Posterior cingulate gyrus (tissue), 11 donors: ENCODE measurements at regions not wholly inside any gene's neighbourhood (a gene's known extent, or its start where the extent isn't known, plus 50 kb on each side); places are given as distances from the start of the nearest gene placed in this dataset.

Source experiments
- DNase-seq, 10 donors: peaks; one replicate each; pipeline versions ENCODE4 v3.0.0 to v3.0.0-alpha.2; 2020 to 2021; ENCODE audit warnings: mixed read lengths in 3 of 10
- intact Hi-C: fragments of 100-400 bp; cut with DNase I; formaldehyde crosslinking; loops from one replicate; pipeline ENCODE4 v1.15.1; 2023

DNA sequence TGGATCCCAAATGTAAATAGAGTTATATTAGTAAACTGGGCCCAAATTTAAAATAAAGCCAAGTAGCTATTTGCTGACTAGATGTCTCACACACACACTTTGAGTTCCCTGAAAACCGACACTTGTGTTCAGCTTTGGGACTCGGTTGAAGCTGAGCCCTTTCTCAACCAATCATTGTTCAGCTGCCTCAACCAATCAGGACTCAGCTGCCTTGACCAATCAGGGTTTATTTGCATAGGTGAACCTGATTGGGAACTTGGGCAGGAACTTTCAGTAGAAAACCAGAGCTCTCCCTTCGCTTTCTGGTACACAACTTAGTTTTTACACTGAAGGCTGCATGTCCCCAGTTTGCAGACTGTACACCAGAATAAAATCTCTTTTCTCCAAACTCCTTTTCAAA, 301.7 kb downstream of the FOXA2 start:
- DNase-seq, result no peak
- intact Hi-C loops, result no loop called here

GRCh38 chr20:22274330-22274729, 310.0 kb downstream of the FOXA2 start:
- no peak for DNase-seq
- intact Hi-C loops, result no loop called here

- intact Hi-C loops, result no loop called here
Measured at GRCh38 chr20:22268675-22269074, 315.7 kb downstream of the FOXA2 start.

GRCh38 chr20:22264917-22265316, 319.5 kb downstream of the FOXA2 start:
- DNase-seq, result no peak
- intact Hi-C loops, result no loop called here

More at GRCh38 chr20:22268675-22269074, 315.7 kb downstream of the FOXA2 start:
- DNase-seq, result no peak

DNA sequence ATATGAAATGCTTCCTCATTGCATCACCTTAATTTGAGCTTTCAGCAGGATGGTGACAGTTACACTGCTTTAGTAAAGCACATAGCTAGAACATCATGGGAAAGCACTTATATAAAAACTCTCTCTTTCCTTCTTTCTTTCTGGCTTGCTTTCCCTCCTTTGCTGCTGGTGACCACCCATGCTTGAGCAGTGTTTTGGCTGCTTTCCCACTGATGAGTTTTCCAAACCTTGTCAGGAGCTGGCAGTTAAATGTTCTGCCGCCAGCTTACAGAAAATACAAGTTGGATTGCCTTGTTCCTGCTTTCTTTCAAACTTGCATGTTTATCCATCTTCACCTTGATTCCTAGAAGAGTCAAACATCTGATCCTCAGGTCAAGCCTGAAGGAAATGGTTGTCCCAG, 323.9 kb downstream of the FOXA2 start:
- intact Hi-C loops, result no loop called here
- no peak for DNase-seq

DNA sequence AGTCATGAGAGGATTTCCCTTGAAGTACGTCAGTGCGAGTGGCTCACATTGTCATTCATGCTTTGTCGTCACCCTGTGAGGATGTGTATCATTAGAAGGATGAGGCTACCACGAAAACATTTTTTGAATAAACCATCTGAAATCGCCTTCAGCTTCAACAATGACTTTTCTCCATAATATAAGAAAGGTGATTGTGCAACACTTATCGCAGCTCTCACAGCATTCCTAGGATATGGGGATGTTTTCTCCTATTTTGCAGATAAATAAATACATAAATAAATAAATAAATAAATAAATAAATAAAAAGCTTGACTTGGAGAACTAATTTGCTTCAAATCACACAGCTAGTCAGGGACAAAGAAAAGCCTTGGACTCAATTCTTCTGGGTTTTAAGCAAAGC, 326.5 kb downstream of the FOXA2 start:
- intact Hi-C loops, result no loop called here
- DNase-seq, result no peak

DNA sequence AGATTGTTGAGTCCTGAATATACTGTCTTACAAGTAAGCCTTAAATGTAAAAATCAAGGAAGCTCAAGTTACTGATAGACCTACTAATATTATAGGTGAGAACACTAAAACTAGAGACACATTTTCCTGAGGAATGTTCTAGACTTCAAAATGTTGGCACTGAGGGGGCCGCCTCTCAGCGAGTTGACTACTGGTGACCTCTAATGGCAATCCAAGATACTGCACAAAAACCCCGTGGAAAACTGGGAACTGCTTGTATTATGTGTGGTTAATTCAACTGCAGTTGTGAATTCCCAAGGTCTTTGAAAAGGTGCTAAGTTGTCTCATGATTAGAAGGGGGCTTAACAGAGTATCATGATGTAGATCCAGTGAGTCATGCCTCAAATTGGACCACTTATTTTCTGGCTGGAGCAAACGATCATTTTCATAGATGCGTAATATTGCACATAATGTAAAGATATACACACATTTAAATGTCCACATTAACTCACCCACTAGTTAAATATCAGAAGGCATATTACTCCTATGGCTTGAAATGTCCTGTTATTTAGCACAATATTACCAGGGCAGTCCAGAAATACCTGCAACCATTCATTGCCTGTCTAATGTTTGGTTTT, 336.2 kb downstream of the FOXA2 start:
- intact Hi-C loops, result no loop called here
- DNase-seq, result no peak

DNA sequence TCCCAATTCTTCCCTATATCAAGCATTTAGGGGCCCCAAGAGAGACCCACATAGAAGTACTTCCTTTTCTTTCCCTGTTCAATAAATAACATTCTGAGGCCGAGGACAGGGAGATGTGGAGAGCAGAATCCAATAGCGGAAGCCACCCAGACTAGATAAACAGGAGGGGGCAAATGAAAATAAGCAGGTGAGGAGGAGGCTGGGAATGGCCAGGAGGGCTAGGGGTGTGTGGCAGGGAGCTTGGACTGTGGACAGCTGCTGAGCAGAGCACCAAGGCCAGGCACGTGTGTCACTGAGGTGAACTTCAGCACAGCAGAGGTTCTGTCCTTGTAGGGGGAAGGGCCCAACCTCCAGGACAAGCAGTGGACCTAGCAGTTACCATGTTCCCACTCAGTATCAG, 339.2 kb downstream of the FOXA2 start:
- DNase-seq, result no peak
- intact Hi-C loops, result no loop called here

- no peak for DNase-seq
- intact Hi-C loops, result no loop called here
Measured at GRCh38 chr20:22243067-22243466, 341.3 kb downstream of the FOXA2 start.

GRCh38 chr20:22241609-22242008, 342.8 kb downstream of the FOXA2 start:
- no peak for DNase-seq
- intact Hi-C loops, result no loop called here

GRCh38 chr20:22232923-22233322, 351.4 kb downstream of the FOXA2 start:
- no peak for DNase-seq
- intact Hi-C loops, result no loop called here

DNA sequence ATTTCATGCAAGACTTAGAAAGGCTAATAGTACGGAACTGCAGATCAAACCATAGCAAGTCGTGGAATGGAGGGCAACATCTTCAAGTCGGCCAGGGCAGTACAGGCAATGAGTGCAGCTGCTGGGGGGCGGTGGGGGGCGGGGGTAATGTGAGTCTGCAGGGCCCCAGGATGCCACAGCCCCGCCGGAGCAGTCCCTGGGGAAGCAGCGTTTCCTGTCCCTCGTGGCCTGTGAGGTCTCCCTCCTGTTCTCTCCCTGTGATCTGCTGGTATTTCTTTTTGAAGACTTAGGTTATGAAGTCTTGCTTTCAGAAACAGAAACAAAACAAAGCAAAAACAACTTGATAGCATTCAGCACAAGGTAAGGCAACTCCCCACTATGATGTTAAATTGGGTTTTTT, 351.9 kb downstream of the FOXA2 start:
- no peak for DNase-seq
- intact Hi-C loops, result no loop called here

DNA sequence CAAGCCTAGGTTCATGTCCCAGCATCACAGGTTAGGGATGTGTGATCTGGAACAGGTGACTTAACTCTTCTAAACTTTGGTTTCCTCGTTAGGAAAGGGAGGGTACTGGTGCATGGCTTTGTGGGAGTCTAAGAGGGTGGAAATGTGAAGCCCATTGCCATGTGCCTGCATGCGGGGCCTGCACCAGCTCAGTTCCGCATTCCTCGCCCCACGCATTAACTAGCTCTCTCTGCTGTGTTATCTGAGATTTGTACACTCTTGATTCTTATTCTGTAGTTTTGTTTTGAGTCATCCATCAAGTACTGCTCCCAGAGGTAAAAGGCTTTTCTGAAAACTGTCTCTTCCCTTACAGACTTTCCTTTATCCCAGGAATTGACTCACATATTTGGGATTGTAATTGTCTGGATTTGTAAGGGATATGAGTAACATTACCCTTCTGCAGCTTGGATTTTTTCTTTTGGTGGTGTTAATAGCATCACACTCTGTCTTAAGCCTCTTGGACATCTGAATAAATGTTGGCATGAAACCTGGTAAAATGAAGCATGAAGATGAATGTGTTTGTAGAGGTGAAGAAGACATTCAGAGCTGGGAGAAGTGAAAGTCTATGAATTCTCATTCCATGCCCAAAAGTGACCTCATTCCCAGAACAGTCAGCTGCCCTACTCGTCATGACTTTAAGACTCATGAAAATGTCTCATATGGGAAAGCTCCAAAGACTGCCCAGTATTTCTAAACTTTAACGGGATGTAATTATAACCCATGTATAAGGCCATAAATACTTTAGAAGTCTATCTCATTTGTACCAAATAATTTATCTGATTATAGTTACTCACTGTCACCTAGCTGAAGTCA, 357.3 kb downstream of the FOXA2 start:
- intact Hi-C loops, result no loop called here
- DNase-seq, result no peak

- intact Hi-C loops, result no loop called here
- no peak for DNase-seq
Measured at GRCh38 chr20:22223236-22223635, 361.1 kb downstream of the FOXA2 start.

GRCh38 chr20:22217712-22218352, 366.5 kb downstream of the FOXA2 start:
- intact Hi-C loops, result no loop called here
- DNase-seq, result peak in 3 of 10 donors; percentile 11 to 82 (median 36)

GRCh38 chr20:22216984-22217383, 367.4 kb downstream of the FOXA2 start:
- intact Hi-C loops, result no loop called here
- DNase-seq, result no peak

DNA sequence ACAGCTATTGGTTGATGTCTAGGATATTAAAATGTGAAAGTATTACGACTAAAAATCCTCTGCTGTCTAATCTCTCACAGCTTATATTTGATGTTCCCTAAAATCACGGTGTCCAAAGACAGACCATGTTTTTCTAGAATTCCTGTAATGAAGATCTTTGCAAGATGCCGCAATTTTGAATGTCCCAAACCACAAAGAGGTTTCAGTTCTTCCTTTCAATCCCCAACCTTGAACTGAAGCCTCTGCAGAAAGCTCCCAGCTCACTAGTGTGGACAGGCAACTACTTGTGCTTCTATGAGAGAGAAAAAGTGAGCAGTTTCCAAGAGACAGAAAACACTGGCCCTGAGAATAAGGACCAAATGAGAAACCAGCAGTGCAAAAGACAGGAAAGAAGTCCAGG, 370.1 kb downstream of the FOXA2 start:
- DNase-seq, result no peak
- intact Hi-C loops, result no loop called here

- intact Hi-C loops, result no loop called here
- DNase-seq, result no peak
Measured at GRCh38 chr20:22213271-22213670, 371.1 kb downstream of the FOXA2 start.

DNA sequence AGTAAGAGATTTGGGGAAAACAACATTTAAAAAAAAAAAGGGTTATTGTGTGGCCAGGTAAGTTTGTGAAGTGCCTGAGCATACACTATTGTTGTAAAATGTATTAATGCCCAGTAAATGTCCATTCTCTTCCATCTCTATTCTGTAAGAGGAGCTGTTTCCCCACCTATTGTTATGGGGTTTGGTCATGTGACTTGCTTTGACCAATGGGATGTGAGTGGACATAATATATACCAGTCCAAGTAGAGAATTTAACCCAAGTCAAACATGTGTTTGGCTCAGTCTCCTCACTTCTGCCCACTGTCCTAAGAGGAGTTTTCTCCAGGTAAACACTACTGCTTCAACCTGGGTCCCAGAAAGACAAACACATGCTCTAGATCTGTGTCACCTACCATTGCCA, 377.1 kb downstream of the FOXA2 start:
- DNase-seq, result no peak
- intact Hi-C loops, result no loop called here

- DNase-seq, result peak in 1 of 10 donors; percentile 39
- intact Hi-C loops, result no loop called here
Measured at GRCh38 chr20:22204801-22205200, 379.6 kb downstream of the FOXA2 start.

- intact Hi-C loops, result no loop called here
Measured at GRCh38 chr20:22182148-22182547, 402.2 kb downstream of the FOXA2 start.

GRCh38 chr20:22180244-22180643, 404.1 kb downstream of the FOXA2 start:
- intact Hi-C loops, result no loop called here
- DNase-seq, result no peak

More at GRCh38 chr20:22182148-22182547, 402.2 kb downstream of the FOXA2 start:
- no peak for DNase-seq
